Endothelial cell of umbilical vein (primary cell): ENCODE measurements at regions not wholly inside any gene's neighbourhood (a gene's known extent, or its start where the extent isn't known, plus 50 kb on each side); places are given as distances from the start of the nearest gene placed in this dataset.

Experiments
- EZH2 ChIP-seq: IDR thresholded peaks from 2 replicates; pipeline ENCODE4 v1.6.1; 2012; ENCODE audit warnings: borderline replicate concordance, low read depth, mild to moderate bottlenecking, moderate library complexity, low read length, inconsistent platforms; ENCODE audit not compliant: severe bottlenecking
- JUN ChIP-seq: IDR thresholded peaks from 2 replicates; pipeline ENCODE4 v1.6.1; 2011; ENCODE audit warnings: borderline replicate concordance, low read depth; ENCODE audit not compliant: insufficient read length, insufficient read depth
- POLR2A ChIP-seq: IDR thresholded peaks from 2 replicates; pipeline ENCODE4 v1.6.1; 2012; ENCODE audit warnings: low read depth, mild to moderate bottlenecking, control low read depth, low read length
- POLR2AphosphoS5 ChIP-seq: IDR thresholded peaks from 2 replicates; pipeline ENCODE4 v1.6.1; 2012; ENCODE audit warnings: low read depth, mild to moderate bottlenecking, control low read depth, low read length, moderate library complexity; ENCODE audit not compliant: insufficient read depth
- TF ChIP-seq, protein P1 (sequence below), 2 donors: IDR thresholded peaks; 1 replicate in 1 of 2; 2 replicates in 1 of 2; pipeline ENCODE4 v1.5.1; 2011; ENCODE audit warnings: low read length in 2 of 2, mild to moderate bottlenecking in 2 of 2, moderate library complexity in 2 of 2, control low read depth in 1 of 2, inconsistent platforms in 1 of 2, low read depth in 1 of 2; ENCODE audit not compliant: insufficient read depth in 1 of 2; ENCODE audit errors: extremely low read depth in 1 of 2

DNA sequence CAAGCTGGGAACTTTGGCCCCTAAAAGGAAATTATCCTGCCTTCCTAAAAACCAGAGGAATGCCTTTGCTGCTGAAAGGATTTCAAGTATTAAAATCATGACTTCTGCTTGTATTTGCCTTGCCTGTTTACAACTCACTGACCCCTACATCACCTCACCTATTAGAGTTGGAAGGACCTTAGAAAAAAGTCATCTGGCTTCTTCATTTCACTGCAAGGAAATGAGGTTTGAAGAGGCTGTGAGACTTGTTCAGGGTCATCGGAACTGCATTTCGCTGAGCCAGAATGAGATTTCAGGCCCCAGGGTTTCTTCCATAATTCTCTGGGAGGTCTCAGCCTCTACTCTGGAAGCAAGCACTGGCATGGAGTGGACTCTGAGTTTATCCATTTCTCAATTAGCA lies 304.1 kb downstream of the BUD13 start:
- TF ChIP-seq, protein P1, sequence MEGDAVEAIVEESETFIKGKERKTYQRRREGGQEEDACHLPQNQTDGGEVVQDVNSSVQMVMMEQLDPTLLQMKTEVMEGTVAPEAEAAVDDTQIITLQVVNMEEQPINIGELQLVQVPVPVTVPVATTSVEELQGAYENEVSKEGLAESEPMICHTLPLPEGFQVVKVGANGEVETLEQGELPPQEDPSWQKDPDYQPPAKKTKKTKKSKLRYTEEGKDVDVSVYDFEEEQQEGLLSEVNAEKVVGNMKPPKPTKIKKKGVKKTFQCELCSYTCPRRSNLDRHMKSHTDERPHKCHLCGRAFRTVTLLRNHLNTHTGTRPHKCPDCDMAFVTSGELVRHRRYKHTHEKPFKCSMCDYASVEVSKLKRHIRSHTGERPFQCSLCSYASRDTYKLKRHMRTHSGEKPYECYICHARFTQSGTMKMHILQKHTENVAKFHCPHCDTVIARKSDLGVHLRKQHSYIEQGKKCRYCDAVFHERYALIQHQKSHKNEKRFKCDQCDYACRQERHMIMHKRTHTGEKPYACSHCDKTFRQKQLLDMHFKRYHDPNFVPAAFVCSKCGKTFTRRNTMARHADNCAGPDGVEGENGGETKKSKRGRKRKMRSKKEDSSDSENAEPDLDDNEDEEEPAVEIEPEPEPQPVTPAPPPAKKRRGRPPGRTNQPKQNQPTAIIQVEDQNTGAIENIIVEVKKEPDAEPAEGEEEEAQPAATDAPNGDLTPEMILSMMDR (IDR thresholded peaks at IDR 0.05; ENCODE audit: extremely low read depth in 1 of 2, insufficient read depth in 1 of 2, low read depth in 1 of 2, low read length in 2 of 2): no peak
- no peak for TF ChIP-seq JUN
- TF ChIP-seq POLR2AphosphoS5: no peak
- TF ChIP-seq POLR2A: no peak
- no peak for TF ChIP-seq EZH2
